ENCODE measurements at regions not wholly inside any gene's neighbourhood (a gene's known extent, or its start where the extent isn't known, plus 50 kb on each side); places are given as distances from the start of the nearest gene placed in this dataset.

DNA sequence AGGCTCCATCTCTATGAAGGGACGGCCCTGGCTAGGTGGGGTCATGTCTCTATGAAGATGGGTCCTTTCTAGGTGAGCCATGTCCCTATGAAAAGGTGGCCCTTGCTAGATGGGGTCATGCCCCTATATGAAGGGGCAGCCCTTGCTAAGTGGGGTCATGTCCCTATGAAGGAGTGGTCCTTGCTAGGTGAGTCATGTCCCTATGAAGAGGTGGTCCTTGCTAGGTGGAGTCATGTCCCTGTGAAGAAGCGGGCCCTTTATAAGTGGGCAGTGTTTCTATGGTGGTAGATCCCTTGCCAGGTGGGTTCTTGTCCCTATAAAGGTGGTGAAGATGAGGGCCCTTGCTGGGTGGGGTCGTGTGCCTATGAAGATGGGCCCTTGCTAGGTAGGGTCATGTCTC, 283.0 kb upstream of the IRX2 start:
- Histone ChIP-seq H3K4me1 (ENCODE audit: control insufficient read depth, insufficient read depth, low read length, poor library complexity, severe bottlenecking) (no peaks in the 10 kb centered on the region), H3K9me3 (ENCODE audit: control insufficient read depth, low read length) (no peaks in the 10 kb centered on the region), H3K4me3 (ENCODE audit: extremely low read depth, insufficient read depth, low read length, poor library complexity, severe bottlenecking) (no peak overlapping the region), H3K36me3 (ENCODE audit: control insufficient read depth, insufficient read depth, low read length) (no peaks in the 10 kb centered on the region), H3K27ac (ENCODE audit: low read depth, low read length, severe bottlenecking) (no peak overlapping the region)
- 89 to 92% methylated on average over 3 of the region's 3 CpGs for WGBS, 2 experiments (ENCODE audit: insufficient coverage in 2 of 2)

GRCh38 chr5:3033033-3033755, 281.7 kb upstream of the IRX2 start:
- WGBS, 2 experiments (ENCODE audit: insufficient coverage in 2 of 2) = 87 to 88% methylated on average over 7 to 10 of the region's 12 CpGs
- Histone ChIP-seq H3K36me3 (ENCODE audit: control insufficient read depth, insufficient read depth, low read length) (no peaks in the 10 kb centered on the region), H3K4me1 (ENCODE audit: control insufficient read depth, insufficient read depth, low read length, poor library complexity, severe bottlenecking) (no peaks in the 10 kb centered on the region), H3K9me3 (ENCODE audit: control insufficient read depth, low read length) (no peaks in the 10 kb centered on the region), H3K4me3 (ENCODE audit: extremely low read depth, insufficient read depth, low read length, poor library complexity, severe bottlenecking) (no peak overlapping the region), H3K27ac (ENCODE audit: low read depth, low read length, severe bottlenecking) (no peak overlapping the region)

DNA sequence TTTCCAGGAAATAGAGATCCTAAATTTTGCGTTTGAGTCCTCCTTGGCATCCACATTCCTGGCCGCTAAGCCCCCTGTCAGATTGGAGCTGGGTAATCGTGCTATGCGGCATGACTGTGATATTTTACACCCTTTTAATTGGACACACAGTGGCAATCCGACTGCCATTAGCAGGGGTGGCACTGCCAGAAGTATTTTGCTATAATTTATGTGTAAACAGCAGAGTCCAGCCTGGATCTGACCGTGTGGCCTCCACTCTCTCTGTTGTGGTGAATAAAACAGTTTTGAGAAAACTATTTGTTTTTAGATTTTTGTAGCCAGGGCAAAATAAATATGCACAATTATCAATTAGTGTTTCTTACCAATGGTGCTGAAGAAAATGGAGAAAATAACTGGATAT, 281.0 kb upstream of the IRX2 start:
- H3K9me3 ChIP-seq (ENCODE audit: control insufficient read depth, low read length) = no peaks in the 10 kb centered on the region
- no peak overlapping the region for H3K27ac ChIP-seq (ENCODE audit: low read depth, low read length, severe bottlenecking)
- no peaks in the 10 kb centered on the region for H3K36me3 ChIP-seq (ENCODE audit: control insufficient read depth, insufficient read depth, low read length)
- 77 to 87% methylated on average over 6 of the region's 6 CpGs for WGBS, 2 experiments (ENCODE audit: insufficient coverage in 2 of 2)
- H3K4me1 ChIP-seq (ENCODE audit: control insufficient read depth, insufficient read depth, low read length, poor library complexity, severe bottlenecking) = no peaks in the 10 kb centered on the region
- no peak overlapping the region for H3K4me3 ChIP-seq (ENCODE audit: extremely low read depth, insufficient read depth, low read length, poor library complexity, severe bottlenecking)

- no peak overlapping the region for H3K4me3 ChIP-seq (ENCODE audit: extremely low read depth, insufficient read depth, low read length, poor library complexity, severe bottlenecking)
- 81 to 87% methylated on average over 7 to 10 of the region's 16 CpGs for WGBS, 2 experiments (ENCODE audit: insufficient coverage in 2 of 2)
- no peaks in the 10 kb centered on the region for H3K9me3 ChIP-seq (ENCODE audit: control insufficient read depth, low read length)
- no peaks in the 10 kb centered on the region for H3K36me3 ChIP-seq (ENCODE audit: control insufficient read depth, insufficient read depth, low read length)
- H3K27ac ChIP-seq (ENCODE audit: low read depth, low read length, severe bottlenecking) = no peak overlapping the region
- H3K4me1 ChIP-seq (ENCODE audit: control insufficient read depth, insufficient read depth, low read length, poor library complexity, severe bottlenecking) = no peaks in the 10 kb centered on the region
Measured at GRCh38 chr5:3031733-3032378, 280.4 kb upstream of the IRX2 start.

GRCh38 chr5:3030511-3031165, 279.2 kb upstream of the IRX2 start:
- WGBS, 2 experiments (ENCODE audit: insufficient coverage in 2 of 2) = 92 to 94% methylated on average over 19 of the region's 21 CpGs
- H3K27ac ChIP-seq (ENCODE audit: low read depth, low read length, severe bottlenecking) = no peak overlapping the region
- H3K4me3 ChIP-seq (ENCODE audit: extremely low read depth, insufficient read depth, low read length, poor library complexity, severe bottlenecking) = no peak overlapping the region
- peaks cover 2% of the 10 kb centered on the region for H3K4me1 ChIP-seq (ENCODE audit: control insufficient read depth, insufficient read depth, low read length, poor library complexity, severe bottlenecking)
- H3K36me3 ChIP-seq (ENCODE audit: control insufficient read depth, insufficient read depth, low read length) = no peaks in the 10 kb centered on the region
- H3K9me3 ChIP-seq (ENCODE audit: control insufficient read depth, low read length) = no peaks in the 10 kb centered on the region

GRCh38 chr5:3029396-3029795, 277.9 kb upstream of the IRX2 start:
- Histone ChIP-seq H3K36me3 (ENCODE audit: control insufficient read depth, insufficient read depth, low read length) (no peaks in the 10 kb centered on the region), H3K4me1 (ENCODE audit: control insufficient read depth, insufficient read depth, low read length, poor library complexity, severe bottlenecking) (peaks cover 2% of the 10 kb centered on the region), H3K9me3 (ENCODE audit: control insufficient read depth, low read length) (no peaks in the 10 kb centered on the region), H3K4me3 (ENCODE audit: extremely low read depth, insufficient read depth, low read length, poor library complexity, severe bottlenecking) (no peak overlapping the region), H3K27ac (ENCODE audit: low read depth, low read length, severe bottlenecking) (no peak overlapping the region)
- 86 to 88% methylated on average over 5 to 9 of the region's 9 CpGs for WGBS, 2 experiments (ENCODE audit: insufficient coverage in 2 of 2)

GRCh38 chr5:3027866-3028635, 276.6 kb upstream of the IRX2 start:
- Histone ChIP-seq H3K4me1 (ENCODE audit: control insufficient read depth, insufficient read depth, low read length, poor library complexity, severe bottlenecking) (peaks cover 2% of the 10 kb centered on the region), H3K36me3 (ENCODE audit: control insufficient read depth, insufficient read depth, low read length) (no peaks in the 10 kb centered on the region), H3K4me3 (ENCODE audit: extremely low read depth, insufficient read depth, low read length, poor library complexity, severe bottlenecking) (no peak overlapping the region), H3K27ac (ENCODE audit: low read depth, low read length, severe bottlenecking) (no peak overlapping the region), H3K9me3 (ENCODE audit: control insufficient read depth, low read length) (no peaks in the 10 kb centered on the region)
- WGBS, 2 experiments (ENCODE audit: insufficient coverage in 2 of 2) = 82 to 84% methylated on average over 22 of the region's 23 CpGs

DNA sequence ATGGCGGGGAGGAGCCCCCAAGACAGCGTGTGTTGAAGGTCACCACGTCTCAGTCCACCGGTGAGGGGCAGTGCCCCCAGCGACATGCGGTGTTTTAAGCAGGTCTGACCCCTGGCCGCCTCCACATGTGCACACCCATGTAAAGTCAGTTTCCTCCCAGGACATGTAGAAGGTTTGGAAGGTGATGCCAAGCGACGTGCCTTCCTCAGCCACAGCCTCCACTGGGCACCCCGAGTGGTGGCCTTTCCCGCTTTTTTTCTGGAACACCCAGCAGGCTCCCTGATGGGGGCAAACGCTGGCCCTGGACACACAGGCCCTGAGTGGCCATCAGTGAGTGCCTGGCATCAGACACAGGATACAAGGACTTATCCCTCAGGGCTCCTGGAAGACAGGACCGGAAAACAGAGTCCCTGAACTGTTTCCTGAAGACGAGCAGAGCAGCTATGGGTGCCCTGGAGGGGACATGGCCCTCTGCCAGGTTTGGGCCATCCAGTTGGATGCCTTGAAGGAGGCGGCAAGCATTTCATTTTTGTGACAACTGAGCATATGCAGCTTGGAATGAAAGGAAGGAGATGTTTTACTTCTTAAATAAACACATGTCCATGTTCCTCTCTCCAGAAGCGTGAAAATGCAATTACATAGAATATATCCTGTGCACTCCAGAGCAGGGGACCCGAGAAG, 275.8 kb upstream of the IRX2 start:
- H3K27ac ChIP-seq (ENCODE audit: low read depth, low read length, severe bottlenecking) = no peak overlapping the region
- peaks cover 2% of the 10 kb centered on the region for H3K4me1 ChIP-seq (ENCODE audit: control insufficient read depth, insufficient read depth, low read length, poor library complexity, severe bottlenecking)
- H3K4me3 ChIP-seq (ENCODE audit: extremely low read depth, insufficient read depth, low read length, poor library complexity, severe bottlenecking) = no peak overlapping the region
- H3K36me3 ChIP-seq (ENCODE audit: control insufficient read depth, insufficient read depth, low read length) = no peaks in the 10 kb centered on the region
- H3K9me3 ChIP-seq (ENCODE audit: control insufficient read depth, low read length) = no peaks in the 10 kb centered on the region
- 73 to 96% methylated on average over 9 to 16 of the region's 17 CpGs for WGBS, 2 experiments (ENCODE audit: insufficient coverage in 2 of 2)

GRCh38 chr5:3026651-3027050, 275.2 kb upstream of the IRX2 start:
- no peaks in the 10 kb centered on the region for H3K9me3 ChIP-seq (ENCODE audit: control insufficient read depth, low read length)
- H3K27ac ChIP-seq (ENCODE audit: low read depth, low read length, severe bottlenecking) = no peak overlapping the region
- WGBS, 2 experiments (ENCODE audit: insufficient coverage in 2 of 2) = 76 to 93% methylated on average over 5 to 7 of the region's 7 CpGs
- H3K36me3 ChIP-seq (ENCODE audit: control insufficient read depth, insufficient read depth, low read length) = no peaks in the 10 kb centered on the region
- H3K4me1 ChIP-seq (ENCODE audit: control insufficient read depth, insufficient read depth, low read length, poor library complexity, severe bottlenecking) = peaks cover 2% of the 10 kb centered on the region
- H3K4me3 ChIP-seq (ENCODE audit: extremely low read depth, insufficient read depth, low read length, poor library complexity, severe bottlenecking) = no peak overlapping the region

- Histone ChIP-seq H3K27ac (ENCODE audit: low read depth, low read length, severe bottlenecking) (no peak overlapping the region), H3K9me3 (ENCODE audit: control insufficient read depth, low read length) (no peaks in the 10 kb centered on the region), H3K4me3 (ENCODE audit: extremely low read depth, insufficient read depth, low read length, poor library complexity, severe bottlenecking) (no peak overlapping the region), H3K36me3 (ENCODE audit: control insufficient read depth, insufficient read depth, low read length) (no peaks in the 10 kb centered on the region), H3K4me1 (ENCODE audit: control insufficient read depth, insufficient read depth, low read length, poor library complexity, severe bottlenecking) (peaks cover 2% of the 10 kb centered on the region)
- WGBS, 2 experiments (ENCODE audit: insufficient coverage in 2 of 2) = 76 to 83% methylated on average over 9 of the region's 9 CpGs
Measured at GRCh38 chr5:3026099-3026498, 274.6 kb upstream of the IRX2 start.

All from mesodermal cell (in vitro differentiated cells).